ENCODE measurements at regions not wholly inside any gene's neighbourhood (a gene's known extent, or its start where the extent isn't known, plus 50 kb on each side); places are given as distances from the start of the nearest gene placed in this dataset.

DNA sequence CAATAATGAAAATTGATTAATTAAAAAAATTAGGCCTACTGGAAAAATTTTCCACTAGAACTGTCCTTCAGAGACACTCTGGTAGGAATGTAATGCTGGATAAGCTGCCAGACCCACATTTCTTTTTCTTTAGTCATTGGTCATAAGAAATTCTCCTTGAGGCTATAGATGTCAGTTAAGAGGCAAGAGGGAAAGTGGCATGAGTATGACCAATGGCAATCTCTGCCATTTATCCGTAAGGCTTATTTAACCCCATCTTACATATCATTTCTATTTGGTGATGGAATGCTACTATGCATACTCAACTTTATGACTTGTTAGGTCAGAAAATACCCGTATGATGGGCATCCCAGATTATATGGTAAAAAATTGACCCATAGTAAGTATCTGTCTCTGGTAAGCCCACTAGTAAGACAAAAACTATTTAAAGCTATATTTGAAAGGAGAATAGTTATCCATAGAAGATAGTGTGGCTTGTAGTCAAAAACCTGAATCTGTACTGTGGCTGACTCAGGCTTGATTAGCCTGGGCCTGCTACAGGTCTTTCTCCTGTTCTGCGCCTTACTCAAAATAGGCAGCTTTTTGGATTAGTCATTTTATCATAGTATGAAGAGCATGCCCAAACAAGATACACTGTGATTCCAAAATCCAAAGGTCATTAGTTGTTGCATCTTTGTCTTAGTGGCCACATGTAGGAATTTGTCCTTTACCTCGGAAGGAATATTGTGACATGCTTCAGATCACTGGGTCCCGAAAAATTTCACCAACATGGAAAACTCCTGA is 314.7 kb downstream of the PYDC2 start:
- Histone ChIP-seq H3K9me3 (replicated peaks in 1 of 2; ENCODE audit: control insufficient read depth in 1 of 2, insufficient read depth in 1 of 2, low read length in 2 of 2) (peaks cover 7 to 26% of the 10 kb centered on the region in 2 donors), H3K27ac (ENCODE audit: low read depth in 1 of 2, low read length in 2 of 2) (no peak overlapping the region), H2AFZ (ENCODE audit: insufficient read depth, low read depth, low read length, poor library complexity, severe bottlenecking) (no peak overlapping the region), H3K9ac (ENCODE audit: insufficient read depth, low read length, poor library complexity, severe bottlenecking) (no peak overlapping the region), H3K27me3 (ENCODE audit: control insufficient read depth in 2 of 2, insufficient read depth in 2 of 2, low read length in 2 of 2) (no peaks in the 10 kb centered on the region), H3K79me2 (ENCODE audit: insufficient read depth, low read length) (no peaks in the 10 kb centered on the region), H3K36me3 (replicated peaks in 1 of 2; ENCODE audit: control insufficient read depth in 1 of 2, insufficient read depth in 2 of 2, low read length in 2 of 2) (no peaks in the 10 kb centered on the region), H4K20me1 (ENCODE audit: insufficient read depth, low read length) (no peaks in the 10 kb centered on the region), H3K4me1 (ENCODE audit: control insufficient read depth in 1 of 2, insufficient read depth in 2 of 2, low read length in 2 of 2) (no peaks in the 10 kb centered on the region), H3K4me2 (replicated peaks; ENCODE audit: extremely low read depth, low read length, poor library complexity, severe bottlenecking) (no peak overlapping the region), H3K4me3 (replicated peaks in 1 of 3; ENCODE audit: low read depth in 2 of 3, low read length in 3 of 3) (no peak overlapping the region)
- TF ChIP-seq, protein P1, sequence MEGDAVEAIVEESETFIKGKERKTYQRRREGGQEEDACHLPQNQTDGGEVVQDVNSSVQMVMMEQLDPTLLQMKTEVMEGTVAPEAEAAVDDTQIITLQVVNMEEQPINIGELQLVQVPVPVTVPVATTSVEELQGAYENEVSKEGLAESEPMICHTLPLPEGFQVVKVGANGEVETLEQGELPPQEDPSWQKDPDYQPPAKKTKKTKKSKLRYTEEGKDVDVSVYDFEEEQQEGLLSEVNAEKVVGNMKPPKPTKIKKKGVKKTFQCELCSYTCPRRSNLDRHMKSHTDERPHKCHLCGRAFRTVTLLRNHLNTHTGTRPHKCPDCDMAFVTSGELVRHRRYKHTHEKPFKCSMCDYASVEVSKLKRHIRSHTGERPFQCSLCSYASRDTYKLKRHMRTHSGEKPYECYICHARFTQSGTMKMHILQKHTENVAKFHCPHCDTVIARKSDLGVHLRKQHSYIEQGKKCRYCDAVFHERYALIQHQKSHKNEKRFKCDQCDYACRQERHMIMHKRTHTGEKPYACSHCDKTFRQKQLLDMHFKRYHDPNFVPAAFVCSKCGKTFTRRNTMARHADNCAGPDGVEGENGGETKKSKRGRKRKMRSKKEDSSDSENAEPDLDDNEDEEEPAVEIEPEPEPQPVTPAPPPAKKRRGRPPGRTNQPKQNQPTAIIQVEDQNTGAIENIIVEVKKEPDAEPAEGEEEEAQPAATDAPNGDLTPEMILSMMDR (IDR thresholded peaks at IDR 0.05) = no peak
- Mint-ChIP-seq H3K27me3 (ENCODE audit: low read depth in 3 of 3) (no peaks in the 10 kb centered on the region), H3K4me3 (no peak overlapping the region), H3K9me3 (peaks cover 1 to 20% (median 5%) of the 10 kb centered on the region in 7 donors), H3K4me1 (no peaks in the 10 kb centered on the region), H3K27ac (no peak overlapping the region), H3K36me3 (no peaks in the 10 kb centered on the region)
- WGBS (ENCODE audit: insufficient coverage) = 100% methylated on average over 1 of the region's 5 CpGs
- intact Hi-C loops (cut with micrococcal nuclease) = no loop called here
- no peak for DNase-seq

DNA sequence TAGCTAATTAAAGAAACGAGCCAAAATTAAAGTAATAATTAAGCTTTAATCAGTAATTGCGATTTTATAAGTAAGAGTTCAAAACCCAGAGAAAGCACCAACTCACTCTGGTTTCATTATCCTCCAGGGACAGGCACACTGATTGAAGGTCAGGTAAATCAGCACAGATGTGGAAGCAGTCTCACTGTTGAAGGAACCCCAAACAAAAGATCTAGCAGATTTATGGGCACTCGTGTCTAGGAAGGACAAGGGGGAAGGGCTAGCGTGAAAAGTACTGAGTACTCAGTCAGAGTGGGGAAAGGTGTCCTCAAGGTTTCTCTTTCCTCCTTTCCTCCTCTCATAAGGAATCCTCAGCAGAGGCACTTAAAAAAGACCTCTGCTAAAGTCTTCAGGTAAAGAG is 320.1 kb downstream of the PYDC2 start:
- TF ChIP-seq, protein P1 (IDR thresholded peaks at IDR 0.05) = no peak
- no peak overlapping the region for H3K27ac ChIP-seq (ENCODE audit: low read depth in 1 of 2, low read length in 2 of 2)
- Mint-ChIP-seq H3K36me3 (no peaks in the 10 kb centered on the region), H3K27ac (no peak overlapping the region), H3K4me3 (no peak overlapping the region), H3K27me3 (ENCODE audit: low read depth in 3 of 3) (no peaks in the 10 kb centered on the region), H3K9me3 (peaks cover 3 to 16% (median 6%) of the 10 kb centered on the region in 7 donors), H3K4me1 (no peaks in the 10 kb centered on the region)
- H3K4me3 ChIP-seq (replicated peaks in 1 of 3; ENCODE audit: low read depth in 2 of 3, low read length in 3 of 3) = no peak overlapping the region
- no peak overlapping the region for H3K9ac ChIP-seq (ENCODE audit: insufficient read depth, low read length, poor library complexity, severe bottlenecking)
- DNase-seq = no peak
- intact Hi-C loops (cut with micrococcal nuclease) = no loop called here
- WGBS (ENCODE audit: insufficient coverage) = no CpG with 5 or more reads among the region's 4 CpGs
- H3K79me2 ChIP-seq (ENCODE audit: insufficient read depth, low read length) = no peaks in the 10 kb centered on the region
- H4K20me1 ChIP-seq (ENCODE audit: insufficient read depth, low read length) = no peaks in the 10 kb centered on the region
- H2AFZ ChIP-seq (ENCODE audit: insufficient read depth, low read depth, low read length, poor library complexity, severe bottlenecking) = no peak overlapping the region
- H3K9me3 ChIP-seq (replicated peaks in 1 of 2; ENCODE audit: control insufficient read depth in 1 of 2, insufficient read depth in 1 of 2, low read length in 2 of 2) = peaks cover 8 to 16% of the 10 kb centered on the region in 2 donors
- H3K36me3 ChIP-seq (replicated peaks in 1 of 2; ENCODE audit: control insufficient read depth in 1 of 2, insufficient read depth in 2 of 2, low read length in 2 of 2) = no peaks in the 10 kb centered on the region
- H3K4me2 ChIP-seq (replicated peaks; ENCODE audit: extremely low read depth, low read length, poor library complexity, severe bottlenecking) = no peak overlapping the region
- no peaks in the 10 kb centered on the region for H3K27me3 ChIP-seq (ENCODE audit: control insufficient read depth in 2 of 2, insufficient read depth in 2 of 2, low read length in 2 of 2)
- H3K4me1 ChIP-seq (ENCODE audit: control insufficient read depth in 1 of 2, insufficient read depth in 2 of 2, low read length in 2 of 2) = no peaks in the 10 kb centered on the region

Data from CD14-positive monocyte (primary cell).